ENCODE measurements at regions not wholly inside any gene's neighbourhood (a gene's known extent, or its start where the extent isn't known, plus 50 kb on each side); places are given as distances from the start of the nearest gene placed in this dataset.

GRCh38 chr13:109395014-109395413 is 391.4 kb downstream of the IRS2 start:
- H4K5ac ChIP-seq (ENCODE audit: insufficient read length, low read depth, low read length), result no peak overlapping the region

More at GRCh38 chr13:109395014-109395413, 391.4 kb downstream of the IRS2 start:
- Histone ChIP-seq H3K9me3 (ENCODE audit: control insufficient read depth, low read depth, low read length) (no peaks in the 10 kb centered on the region), H4K8ac (replicated peaks; ENCODE audit: insufficient read length, low read depth, low read length) (no peak overlapping the region), H3K18ac (ENCODE audit: insufficient read length, low read depth, low read length) (no peak overlapping the region), H4K91ac (ENCODE audit: insufficient read length, low read depth, low read length) (no peak overlapping the region), H2BK120ac (ENCODE audit: low read depth, low read length, poor library complexity, severe bottlenecking) (no peak overlapping the region), H3K27me3 (ENCODE audit: insufficient read depth, low read length) (0 out of 2 replicates have a peak, but pooled peaks cover 3% of the 10 kb centered on the region), H2AFZ (ENCODE audit: low read length) (no peak overlapping the region), H3K23ac (ENCODE audit: insufficient read length, low read depth, low read length) (no peak overlapping the region), H2BK20ac (ENCODE audit: low read depth, low read length, poor library complexity, severe bottlenecking) (no peak overlapping the region), H2BK12ac (ENCODE audit: insufficient read length, low read depth, low read length) (no peak overlapping the region), H3K4ac (ENCODE audit: low read depth, low read length) (no peak overlapping the region), H3K4me2 (ENCODE audit: insufficient read depth, insufficient read length, low read length) (no peak overlapping the region), H3K9ac (ENCODE audit: extremely low read depth, insufficient read length, low read length) (no peak overlapping the region), H3K79me1 (ENCODE audit: insufficient read depth, low read depth, low read length, poor library complexity, severe bottlenecking) (no peaks in the 10 kb centered on the region), H2BK15ac (ENCODE audit: low read depth, low read length) (no peak overlapping the region), H3K23me2 (ENCODE audit: insufficient read length, low read depth, low read length, poor library complexity, severe bottlenecking) (no peaks in the 10 kb centered on the region), H3K27ac (ENCODE audit: insufficient read length, low read depth, low read length) (no peak overlapping the region), H4K20me1 (ENCODE audit: control insufficient read depth, insufficient read depth, insufficient read length) (no peaks in the 10 kb centered on the region), H3K56ac (ENCODE audit: insufficient read length, low read depth, low read length) (no peak overlapping the region), H3T11ph (ENCODE audit: low read length) (no peak overlapping the region), H3K79me2 (ENCODE audit: insufficient read depth, low read length) (no peaks in the 10 kb centered on the region), H3K14ac (ENCODE audit: insufficient read depth, low read length) (no peak overlapping the region), H2BK5ac (ENCODE audit: insufficient read length, low read length) (no peak overlapping the region), H2AK5ac (ENCODE audit: insufficient read length, low read length) (no peak overlapping the region), H3K4me1 (ENCODE audit: insufficient read depth, low read length) (no peaks in the 10 kb centered on the region)
- Mint-ChIP-seq H3K27me3 (ENCODE audit: low read depth) (no peaks in the 10 kb centered on the region; the same call in 1 of the 2 replicates), H3K4me3 (no peak overlapping the region), H3K27ac (no peak overlapping the region), H3K36me3 (ENCODE audit: insufficient read depth in 1 of 3, low read depth in 3 of 3) (no peaks in the 10 kb centered on the region), H3K9me3 (peaks cover 0 to 2% of the 10 kb centered on the region in 2 experiments; a peak in 1 of 5 replicates), H3K4me1 (peaks cover 0 to under 1% of the 10 kb centered on the region in 2 experiments; a peak in 2 of 4 replicates)
- TF ChIP-seq CTCF (conservative IDR thresholded peaks at IDR 0.05), result no peak
- no peak for DNase-seq
- WGBS (ENCODE audit: extremely low coverage, insufficient read length, low lambda C conversion rate), result no CpG with 5 or more reads among the region's 5 CpGs

Data from H9 (cell line).